CD4-positive, alpha-beta memory T cell (primary cell): ENCODE measurements at regions not wholly inside any gene's neighbourhood (a gene's known extent, or its start where the extent isn't known, plus 50 kb on each side); places are given as distances from the start of the nearest gene placed in this dataset.

Experiments used
- CTCF ChIA-PET: fragments of 350-600 bp; sonication (Branson Sonifier 250); formaldehyde crosslinking; loops from one replicate; lab custom pipeline; 2021; ENCODE audit warnings: inconsistent platforms; ENCODE audit not compliant: partially characterized antibody; lab: Charles Lee
- POLR2A ChIA-PET: fragments of 350-600 bp; sonication (Branson Sonifier 250); formaldehyde crosslinking; loops from one replicate; lab custom pipeline; 2021; ENCODE audit not compliant: partially characterized antibody; lab: Charles Lee
- DNase-seq, 5 donors: peaks; one replicate each; pipeline versions ENCODE4 v3.0.0 to v3.0.0-alpha.2; 2020 to 2022; ENCODE audit warnings: mixed read lengths in 1 of 5
- H3K27ac ChIP-seq: one replicate; pipeline ENCODE4 v1.7.0; 2013; ENCODE audit warnings: low read depth, low read length
- H3K27me3 ChIP-seq: 2 replicates; pipeline ENCODE4 v1.7.0; 2013; ENCODE audit warnings: mild to moderate bottlenecking, low read length, moderate library complexity; ENCODE audit not compliant: insufficient read depth
- H3K36me3 ChIP-seq: 2 replicates; pipeline ENCODE4 v1.7.0; 2013; ENCODE audit warnings: mild to moderate bottlenecking, low read length, moderate library complexity; ENCODE audit not compliant: insufficient read depth
- H3K4me1 ChIP-seq: 2 replicates; pipeline ENCODE4 v1.7.0; 2013; ENCODE audit warnings: mild to moderate bottlenecking, low read length, moderate library complexity; ENCODE audit not compliant: insufficient read depth
- H3K4me3 ChIP-seq, 2 donors: one replicate each; pipeline ENCODE4 v1.7.0; 2013; ENCODE audit warnings: low read length in 2 of 2, mild to moderate bottlenecking in 1 of 2
- H3K9me3 ChIP-seq, 2 donors: one replicate each; pipeline ENCODE4 v1.7.0; 2013; ENCODE audit warnings: low read length in 2 of 2, control low read depth in 1 of 2; ENCODE audit not compliant: control insufficient read depth in 1 of 2
- H3K27ac Mint-ChIP-seq, 7 donors: one replicate each; pipeline ENCODE4 v1.8.0; 2020 to 2021; ENCODE audit warnings: mixed read lengths in 7 of 7, mild to moderate bottlenecking in 6 of 7, inconsistent platforms in 3 of 7, moderate library complexity in 3 of 7
- H3K27me3 Mint-ChIP-seq, 2 donors: one replicate each; pipeline ENCODE4 v1.8.0; 2020 to 2021; ENCODE audit warnings: mixed read lengths in 2 of 2
- H3K36me3 Mint-ChIP-seq, 2 donors: one replicate each; pipeline ENCODE4 v1.8.0; 2020 to 2021; ENCODE audit warnings: mixed read lengths in 2 of 2, inconsistent platforms in 1 of 2, mild to moderate bottlenecking in 1 of 2
- H3K4me1 Mint-ChIP-seq, 4 donors: one replicate each; pipeline ENCODE4 v1.8.0; 2020 to 2021; ENCODE audit warnings: mixed read lengths in 4 of 4, mild to moderate bottlenecking in 1 of 4
- H3K4me3 Mint-ChIP-seq, 8 donors: one replicate each; pipeline ENCODE4 v1.8.0; 2020 to 2021; ENCODE audit warnings: mixed read lengths in 8 of 8, mild to moderate bottlenecking in 7 of 8, moderate library complexity in 6 of 8, inconsistent platforms in 3 of 8
- H3K9me3 Mint-ChIP-seq, 8 donors: one replicate each; pipeline ENCODE4 v1.8.0; 2020 to 2021; ENCODE audit warnings: mixed read lengths in 8 of 8, mild to moderate bottlenecking in 5 of 8, inconsistent platforms in 3 of 8, moderate library complexity in 1 of 8
- intact Hi-C: fragments of 100-400 bp; cut with micrococcal nuclease; formaldehyde crosslinking; loops from one replicate; pipeline ENCODE4 v1.15.1; 2023

DNA sequence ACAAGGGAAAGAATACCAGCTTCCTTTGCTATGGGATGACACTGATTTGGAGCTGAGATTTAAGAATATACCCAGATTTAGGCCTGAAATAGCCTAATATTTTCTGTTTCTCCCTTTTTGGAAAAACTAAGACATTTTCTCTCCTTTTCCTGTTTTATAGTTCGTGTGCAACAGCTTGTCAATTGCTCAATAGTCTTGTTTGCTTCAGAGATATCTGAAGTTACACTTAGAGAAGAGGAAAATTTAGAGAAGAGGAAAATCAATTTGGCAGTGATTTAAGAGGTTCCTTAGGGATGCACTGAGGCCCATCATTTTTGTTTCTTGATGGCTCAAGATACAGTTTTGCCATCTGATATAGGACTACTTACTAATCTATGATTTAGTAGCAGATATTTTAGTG lies 398.6 kb downstream of the RFPL4B start:
- Histone ChIP-seq H3K4me1 (no peaks in the 10 kb centered on the region), H3K36me3 (no peaks in the 10 kb centered on the region), H3K27me3 (no peaks in the 10 kb centered on the region), H3K9me3 (no peaks in the 10 kb centered on the region), H3K4me3 (no peak overlapping the region), H3K27ac (no peak overlapping the region)
- Mint-ChIP-seq H3K27me3 (no peaks in the 10 kb centered on the region), H3K9me3 (peaks cover 0 to 4% (median 0%) of the 10 kb centered on the region in 8 donors), H3K27ac (no peak overlapping the region), H3K36me3 (no peaks in the 10 kb centered on the region), H3K4me1 (no peaks in the 10 kb centered on the region), H3K4me3 (no peak overlapping the region)
- DNase-seq: no peak
- ChIA-PET CTCF (no interaction called here), POLR2A (no interaction called here)
- intact Hi-C loops: no loop called here

DNA sequence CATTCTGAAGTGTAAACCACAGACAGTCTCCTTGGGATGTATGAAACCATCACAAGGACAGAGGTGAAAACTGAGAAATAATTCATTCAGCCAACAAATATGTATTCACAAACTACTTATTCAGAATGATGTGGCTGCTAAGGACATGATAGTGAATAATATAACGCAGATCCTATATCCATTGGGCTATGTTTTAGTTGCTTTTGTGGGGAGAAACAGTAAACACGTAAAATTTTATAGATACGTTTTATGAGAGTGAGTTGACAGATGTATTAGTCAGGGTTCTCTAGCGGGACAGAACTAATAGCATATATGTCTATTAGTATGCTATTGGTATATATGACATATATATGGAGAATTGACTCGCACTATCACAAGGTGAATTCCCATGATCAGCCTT lies 402.5 kb downstream of the RFPL4B start:
- POLR2A ChIA-PET: no interaction called here
- Mint-ChIP-seq H3K27ac (no peak overlapping the region), H3K4me3 (no peak overlapping the region), H3K27me3 (no peaks in the 10 kb centered on the region), H3K4me1 (no peaks in the 10 kb centered on the region), H3K36me3 (no peaks in the 10 kb centered on the region), H3K9me3 (peaks cover 0 to 5% (median 2%) of the 10 kb centered on the region in 8 donors)
- no peak for DNase-seq
- intact Hi-C loops: no loop called here
- CTCF ChIA-PET: no interaction called here
- H3K9me3 ChIP-seq: no peaks in the 10 kb centered on the region
- no peaks in the 10 kb centered on the region for H3K36me3 ChIP-seq
- no peak overlapping the region for H3K27ac ChIP-seq
- H3K4me3 ChIP-seq: no peak overlapping the region
- no peaks in the 10 kb centered on the region for H3K27me3 ChIP-seq
- H3K4me1 ChIP-seq: no peaks in the 10 kb centered on the region

DNA sequence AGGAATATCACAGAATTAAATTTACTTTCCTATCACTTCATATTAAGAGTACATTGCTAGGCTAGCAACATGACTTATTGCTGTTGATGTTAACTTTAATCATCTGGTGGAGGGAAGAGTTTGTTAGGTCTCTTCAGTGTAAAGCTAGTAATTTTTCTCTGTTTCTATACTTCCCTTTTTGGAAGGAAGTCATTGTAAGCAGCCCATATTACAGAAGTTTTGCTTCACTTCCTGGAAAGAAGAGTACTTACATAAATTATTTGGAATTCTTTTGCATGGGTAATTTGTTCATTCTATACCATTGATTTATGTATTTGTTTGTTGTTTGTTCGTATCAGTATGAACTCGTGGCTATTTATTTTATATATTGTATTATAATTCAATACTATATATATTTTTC lies 405.2 kb downstream of the RFPL4B start:
- Histone ChIP-seq H3K27me3 (no peaks in the 10 kb centered on the region), H3K27ac (no peak overlapping the region), H3K4me3 (no peak overlapping the region), H3K4me1 (no peaks in the 10 kb centered on the region), H3K36me3 (no peaks in the 10 kb centered on the region), H3K9me3 (no peaks in the 10 kb centered on the region)
- no peaks in the 10 kb centered on the region for H3K27me3 Mint-ChIP-seq
- H3K4me1 Mint-ChIP-seq: no peaks in the 10 kb centered on the region
- peaks cover 0 to 5% (median 2%) of the 10 kb centered on the region in 8 donors for H3K9me3 Mint-ChIP-seq
- H3K27ac Mint-ChIP-seq: no peak overlapping the region
- ChIA-PET POLR2A (no interaction called here), CTCF (no interaction called here)
- no peaks in the 10 kb centered on the region for H3K36me3 Mint-ChIP-seq
- no peak for DNase-seq
- no peak overlapping the region for H3K4me3 Mint-ChIP-seq
- intact Hi-C loops: no loop called here

GRCh38 chr6:112752791-112753190 lies 405.7 kb downstream of the RFPL4B start:
- Histone ChIP-seq H3K4me1 (no peaks in the 10 kb centered on the region), H3K27ac (no peak overlapping the region), H3K36me3 (no peaks in the 10 kb centered on the region), H3K9me3 (no peaks in the 10 kb centered on the region), H3K4me3 (no peak overlapping the region), H3K27me3 (no peaks in the 10 kb centered on the region)
- DNase-seq: no peak
- no peaks in the 10 kb centered on the region for H3K27me3 Mint-ChIP-seq
- ChIA-PET POLR2A (no interaction called here), CTCF (no interaction called here)
- H3K36me3 Mint-ChIP-seq: no peaks in the 10 kb centered on the region
- no peaks in the 10 kb centered on the region for H3K4me1 Mint-ChIP-seq
- H3K9me3 Mint-ChIP-seq: peaks cover 0 to 5% (median 2%) of the 10 kb centered on the region in 8 donors
- no peak overlapping the region for H3K4me3 Mint-ChIP-seq
- intact Hi-C loops: no loop called here
- no peak overlapping the region for H3K27ac Mint-ChIP-seq

- intact Hi-C loops: no loop called here
- Histone ChIP-seq H3K4me1 (no peaks in the 10 kb centered on the region), H3K27ac (no peak overlapping the region), H3K36me3 (no peaks in the 10 kb centered on the region), H3K9me3 (no peaks in the 10 kb centered on the region), H3K4me3 (no peak overlapping the region), H3K27me3 (no peaks in the 10 kb centered on the region)
- Mint-ChIP-seq H3K27me3 (no peaks in the 10 kb centered on the region), H3K27ac (no peak overlapping the region), H3K9me3 (peaks cover 0 to 7% (median under 1%) of the 10 kb centered on the region in 8 donors), H3K36me3 (no peaks in the 10 kb centered on the region), H3K4me3 (no peak overlapping the region), H3K4me1 (no peaks in the 10 kb centered on the region)
- ChIA-PET CTCF (no interaction called here), POLR2A (no interaction called here)
- no peak for DNase-seq
Observed at GRCh38 chr6:112760831-112761230, 413.7 kb downstream of the RFPL4B start.

- Mint-ChIP-seq H3K36me3 (no peaks in the 10 kb centered on the region), H3K4me1 (no peaks in the 10 kb centered on the region), H3K27ac (no peak overlapping the region), H3K4me3 (no peak overlapping the region), H3K27me3 (no peaks in the 10 kb centered on the region), H3K9me3 (peaks cover 0 to 10% (median 4%) of the 10 kb centered on the region in 8 donors)
- Histone ChIP-seq H3K4me3 (no peak overlapping the region), H3K4me1 (no peaks in the 10 kb centered on the region), H3K9me3 (no peaks in the 10 kb centered on the region), H3K36me3 (no peaks in the 10 kb centered on the region), H3K27me3 (no peaks in the 10 kb centered on the region), H3K27ac (no peak overlapping the region)
- POLR2A ChIA-PET: no interaction called here
- CTCF ChIA-PET: no interaction called here
- DNase-seq: no peak
- intact Hi-C loops: no loop called here
Observed at GRCh38 chr6:112761740-112762139, 414.6 kb downstream of the RFPL4B start.

DNA sequence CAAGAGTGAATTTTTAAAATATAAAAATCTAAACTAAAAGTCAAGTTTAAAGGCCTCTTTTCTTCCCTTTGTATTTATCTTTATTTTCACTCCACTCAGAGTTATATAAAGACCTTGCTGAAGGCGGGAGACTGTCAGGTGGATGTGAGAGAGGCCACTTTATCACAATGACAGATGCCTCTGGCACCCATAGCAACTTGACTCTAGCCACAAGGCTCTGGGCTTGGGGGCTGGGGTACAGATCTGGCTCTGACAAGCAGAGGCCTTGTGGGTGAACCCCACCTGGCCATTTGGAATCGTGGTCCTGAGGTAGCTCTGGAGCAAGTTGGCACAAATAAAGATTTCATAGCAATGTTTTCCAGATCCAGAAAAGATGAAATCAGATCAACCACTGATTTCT lies 417.2 kb downstream of the RFPL4B start:
- H3K9me3 ChIP-seq: no peaks in the 10 kb centered on the region
- no peaks in the 10 kb centered on the region for H3K4me1 Mint-ChIP-seq
- ChIA-PET CTCF (no interaction called here), POLR2A (no interaction called here)
- H3K27me3 ChIP-seq: no peaks in the 10 kb centered on the region
- H3K27me3 Mint-ChIP-seq: no peaks in the 10 kb centered on the region
- no peak for DNase-seq
- no peaks in the 10 kb centered on the region for H3K36me3 ChIP-seq
- no peak overlapping the region for H3K27ac Mint-ChIP-seq
- no peak overlapping the region for H3K4me3 ChIP-seq
- intact Hi-C loops: no loop called here
- H3K36me3 Mint-ChIP-seq: no peaks in the 10 kb centered on the region
- no peaks in the 10 kb centered on the region for H3K4me1 ChIP-seq
- no peak overlapping the region for H3K4me3 Mint-ChIP-seq
- H3K27ac ChIP-seq: no peak overlapping the region
- H3K9me3 Mint-ChIP-seq: peaks cover 6 to 20% (median 11%) of the 10 kb centered on the region in 8 donors

DNA sequence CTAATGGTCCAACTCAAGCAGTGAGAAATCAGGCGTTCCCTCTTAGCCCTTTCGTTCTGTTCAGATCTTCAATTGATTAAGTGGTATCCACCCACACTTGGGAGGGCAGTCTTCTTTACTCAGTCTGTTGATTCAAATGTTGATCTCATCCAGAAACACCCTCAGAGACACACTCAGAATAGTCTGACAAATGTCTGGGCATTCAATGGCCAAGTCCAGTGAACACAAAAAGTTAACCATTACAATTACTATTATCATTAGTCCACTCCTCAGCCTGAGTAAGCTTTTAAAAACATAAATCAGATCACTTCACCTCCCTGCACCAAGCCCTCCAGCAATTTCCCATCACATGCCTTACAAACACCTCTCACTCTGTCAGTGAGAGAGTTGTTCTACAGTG lies 423.2 kb downstream of the RFPL4B start:
- Histone ChIP-seq H3K27ac (no peak overlapping the region), H3K36me3 (no peaks in the 10 kb centered on the region), H3K4me1 (no peaks in the 10 kb centered on the region), H3K9me3 (no peaks in the 10 kb centered on the region), H3K27me3 (no peaks in the 10 kb centered on the region), H3K4me3 (no peak overlapping the region)
- ChIA-PET CTCF (no interaction called here), POLR2A (no interaction called here)
- intact Hi-C loops: no loop called here
- H3K36me3 Mint-ChIP-seq: no peaks in the 10 kb centered on the region
- peak overlapping the region in 1 of 7 donors; percentile 44 for H3K27ac Mint-ChIP-seq
- peaks cover 4 to 21% (median 11%) of the 10 kb centered on the region in 8 donors for H3K9me3 Mint-ChIP-seq
- H3K4me1 Mint-ChIP-seq: no peaks in the 10 kb centered on the region
- no peaks in the 10 kb centered on the region for H3K27me3 Mint-ChIP-seq
- H3K4me3 Mint-ChIP-seq: no peak overlapping the region
- DNase-seq: no peak
